Common myeloid progenitor, CD34-positive (primary cell): ENCODE measurements at regions not wholly inside any gene's neighbourhood (a gene's known extent, or its start where the extent isn't known, plus 50 kb on each side); places are given as distances from the start of the nearest gene placed in this dataset.

ENCODE experiments used
- CTCF ChIA-PET: fragments of 350-600 bp; sonication (Branson Sonifier 250); formaldehyde crosslinking; loops from one replicate; lab custom pipeline; 2021; ENCODE audit warnings: antibody characterized with exemption; lab: Charles Lee
- POLR2A ChIA-PET: fragments of 350-600 bp; sonication (Branson Sonifier 250); formaldehyde crosslinking; loops from one replicate; lab custom pipeline; 2021; ENCODE audit warnings: antibody characterized with exemption; lab: Charles Lee
- DNase-seq, 3 donors: peaks; one replicate each; pipeline versions ENCODE4 v3.0.0 to v3.0.0-alpha.2; 2013
- H3K27ac ChIP-seq, 2 experiments: 1 replicate in 1 of 2; 2 replicates in 1 of 2; pipeline ENCODE4 v1.7.0; 2013; ENCODE audit warnings: inconsistent platforms in 2 of 2, low read length in 2 of 2, mild to moderate bottlenecking in 2 of 2, low read depth in 1 of 2, moderate library complexity in 1 of 2; ENCODE audit not compliant: severe bottlenecking in 2 of 2, insufficient read depth in 1 of 2, poor library complexity in 1 of 2
- H3K27me3 ChIP-seq, 5 experiments: replicated peaks in 2 of 5; 1 replicate in 3 of 5; 2 replicates in 2 of 5; pipeline versions ENCODE4 v1.6.1 to v1.7.0; 2013; ENCODE audit warnings: low read length in 4 of 5, mild to moderate bottlenecking in 2 of 5, moderate library complexity in 2 of 5, inconsistent platforms in 1 of 5; ENCODE audit not compliant: insufficient read depth in 5 of 5, control insufficient read depth in 4 of 5
- H3K36me3 ChIP-seq, 4 experiments: 1 replicate in 2 of 4; 2 replicates in 2 of 4; pipeline versions ENCODE4 v1.6.1 to v1.7.0; 2013; ENCODE audit warnings: low read length in 3 of 4, control low read depth in 1 of 4, mild to moderate bottlenecking in 1 of 4; ENCODE audit not compliant: control insufficient read depth in 4 of 4, insufficient read depth in 4 of 4
- H3K4me1 ChIP-seq, 4 experiments: 1 replicate in 3 of 4; 2 replicates in 1 of 4; pipeline versions ENCODE4 v1.6.1 to v1.7.1; 2013; ENCODE audit warnings: low read length in 3 of 4, mild to moderate bottlenecking in 3 of 4, control low read depth in 1 of 4, inconsistent platforms in 1 of 4, moderate library complexity in 1 of 4; ENCODE audit not compliant: control insufficient read depth in 4 of 4, insufficient read depth in 4 of 4; ENCODE audit errors: control extremely low read depth in 1 of 4
- H3K4me3 ChIP-seq, 7 experiments: 1 replicate in 4 of 7; 2 replicates in 3 of 7; pipeline versions ENCODE4 v1.5.1 to v1.7.0; 2013; ENCODE audit warnings: mild to moderate bottlenecking in 7 of 7, low read length in 6 of 7, moderate library complexity in 6 of 7, inconsistent platforms in 2 of 7, low read depth in 2 of 7, control low read depth in 1 of 7; ENCODE audit not compliant: insufficient read depth in 4 of 7, control insufficient read depth in 1 of 7; ENCODE audit errors: extremely low read depth in 1 of 7
- H3K9me3 ChIP-seq, 5 experiments: 1 replicate in 4 of 5; 2 replicates in 1 of 5; pipeline versions ENCODE4 v1.6.1 to v1.7.1; 2013; ENCODE audit warnings: low read length in 4 of 5, mild to moderate bottlenecking in 2 of 5, inconsistent platforms in 1 of 5, low read depth in 1 of 5, moderate library complexity in 1 of 5; ENCODE audit not compliant: control insufficient read depth in 4 of 5, insufficient read depth in 2 of 5; ENCODE audit errors: control extremely low read depth in 1 of 5
- WGBS: methylation state at CpG from one replicate; pipeline ENCODE4 v1.1.5; 2013; ENCODE audit not compliant: insufficient coverage; 5-methylcytosine and 5-hydroxymethylcytosine counted together

DNA sequence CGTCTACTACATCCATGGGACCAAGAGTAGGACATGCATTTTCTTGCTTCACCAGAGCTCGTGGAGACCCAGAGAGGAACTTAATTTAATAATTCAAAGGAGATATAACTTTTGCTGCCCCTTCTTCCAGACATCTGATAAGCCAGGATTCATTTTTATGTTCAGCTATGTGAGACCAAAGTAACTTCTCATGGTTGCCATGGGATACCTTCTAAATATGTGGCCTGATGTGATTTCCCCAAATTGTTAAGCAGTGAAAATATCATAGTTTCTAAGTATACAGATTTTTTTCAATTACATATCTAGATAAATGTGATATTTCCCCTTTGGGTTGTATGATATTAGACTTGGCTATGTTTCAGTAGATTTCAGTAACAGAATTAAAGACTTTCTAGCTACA, 185.5 kb upstream of the FN1 start:
- 100% methylated on average over 2 of the region's 2 CpGs for WGBS
- H3K4me3 ChIP-seq = no peak overlapping the region
- ChIA-PET CTCF (no interaction called here), POLR2A (no interaction called here)
- H3K27me3 ChIP-seq = peaks cover 0 to 2% (median 0%) of the 10 kb centered on the region in 5 experiments
- H3K9me3 ChIP-seq = peaks cover 0 to 2% (median 0%) of the 10 kb centered on the region in 5 experiments
- H3K4me1 ChIP-seq = peaks cover 0 to 16% (median 6%) of the 10 kb centered on the region in 4 experiments
- no peak overlapping the region for H3K27ac ChIP-seq
- DNase-seq = peak in 2 of 3 donors; percentile 20 to 23
- H3K36me3 ChIP-seq = no peaks in the 10 kb centered on the region

DNA sequence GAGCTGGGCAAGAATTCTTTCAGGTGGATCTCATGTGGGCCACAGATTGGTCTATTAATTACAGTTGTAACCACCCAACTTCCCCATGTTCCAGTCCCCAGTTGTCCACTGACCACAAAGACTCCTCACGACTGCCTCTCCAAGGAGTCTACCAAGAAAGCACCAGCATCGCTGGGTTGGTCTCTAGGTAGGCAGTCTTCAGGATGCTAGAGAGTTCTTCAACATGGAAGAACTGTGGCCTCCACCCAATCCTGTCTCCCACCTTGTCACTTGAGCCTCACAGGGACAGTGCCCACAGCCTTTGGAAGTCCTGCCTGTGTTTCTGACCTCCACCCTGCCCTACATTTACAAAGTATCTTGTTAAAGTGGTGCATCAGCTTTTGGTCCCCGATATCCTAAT, 184.7 kb upstream of the FN1 start:
- WGBS = 100% methylated on average over 3 of the region's 3 CpGs
- no peak for DNase-seq
- Histone ChIP-seq H3K27ac (no peak overlapping the region), H3K9me3 (peaks cover 0 to 2% (median 0%) of the 10 kb centered on the region in 5 experiments), H3K4me3 (no peak overlapping the region), H3K27me3 (peaks cover 0 to 2% (median 0%) of the 10 kb centered on the region in 5 experiments), H3K4me1 (peaks cover 0 to 16% (median 6%) of the 10 kb centered on the region in 4 experiments), H3K36me3 (no peaks in the 10 kb centered on the region)
- ChIA-PET CTCF (interaction anchor here (1.1 kb wide), 1 partner anchor 166 kb away, joined by 4 read pairs; no protein-coding TSS in a partner anchor), POLR2A (no interaction called here)

DNA sequence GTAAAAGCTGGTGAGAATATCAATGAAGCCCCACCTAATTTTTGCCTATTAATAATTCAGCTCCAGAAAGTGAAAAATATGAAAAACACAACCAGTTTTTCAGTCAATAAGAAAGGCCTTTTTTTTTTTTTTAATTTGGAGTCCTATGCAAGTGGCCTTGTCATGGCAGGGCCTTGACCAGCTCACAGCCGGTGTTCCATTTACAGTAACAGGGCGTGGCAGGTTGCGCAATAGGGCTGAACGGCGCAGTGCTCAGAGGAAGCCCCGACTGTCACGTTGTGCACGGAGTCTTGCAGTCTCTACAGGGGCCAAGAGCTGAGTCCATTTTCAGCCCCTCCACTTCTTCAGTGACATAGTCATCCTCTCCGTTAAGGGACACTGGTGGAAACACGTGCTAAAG, 184.1 kb upstream of the FN1 start:
- H3K9me3 ChIP-seq = peaks cover 0 to 2% (median 0%) of the 10 kb centered on the region in 5 experiments
- H3K4me3 ChIP-seq = peak overlapping the region in 3 of 7 experiments; percentile 49 to 76 (median 58)
- H3K4me1 ChIP-seq = peaks cover 0 to 16% (median 6%) of the 10 kb centered on the region in 4 experiments
- WGBS = 79% methylated on average over 10 of the region's 10 CpGs
- H3K27me3 ChIP-seq = peaks cover 0 to 2% (median 0%) of the 10 kb centered on the region in 5 experiments
- CTCF ChIA-PET = interaction anchor here (1.1 kb wide), 1 partner anchor 165 kb away, joined by 4 read pairs; no protein-coding TSS in a partner anchor
- peak in 1 of 3 donors; percentile 17 for DNase-seq
- peak overlapping the region in 1 of 2 experiments; percentile 7 for H3K27ac ChIP-seq
- H3K36me3 ChIP-seq = no peaks in the 10 kb centered on the region
- POLR2A ChIA-PET = no interaction called here

DNA sequence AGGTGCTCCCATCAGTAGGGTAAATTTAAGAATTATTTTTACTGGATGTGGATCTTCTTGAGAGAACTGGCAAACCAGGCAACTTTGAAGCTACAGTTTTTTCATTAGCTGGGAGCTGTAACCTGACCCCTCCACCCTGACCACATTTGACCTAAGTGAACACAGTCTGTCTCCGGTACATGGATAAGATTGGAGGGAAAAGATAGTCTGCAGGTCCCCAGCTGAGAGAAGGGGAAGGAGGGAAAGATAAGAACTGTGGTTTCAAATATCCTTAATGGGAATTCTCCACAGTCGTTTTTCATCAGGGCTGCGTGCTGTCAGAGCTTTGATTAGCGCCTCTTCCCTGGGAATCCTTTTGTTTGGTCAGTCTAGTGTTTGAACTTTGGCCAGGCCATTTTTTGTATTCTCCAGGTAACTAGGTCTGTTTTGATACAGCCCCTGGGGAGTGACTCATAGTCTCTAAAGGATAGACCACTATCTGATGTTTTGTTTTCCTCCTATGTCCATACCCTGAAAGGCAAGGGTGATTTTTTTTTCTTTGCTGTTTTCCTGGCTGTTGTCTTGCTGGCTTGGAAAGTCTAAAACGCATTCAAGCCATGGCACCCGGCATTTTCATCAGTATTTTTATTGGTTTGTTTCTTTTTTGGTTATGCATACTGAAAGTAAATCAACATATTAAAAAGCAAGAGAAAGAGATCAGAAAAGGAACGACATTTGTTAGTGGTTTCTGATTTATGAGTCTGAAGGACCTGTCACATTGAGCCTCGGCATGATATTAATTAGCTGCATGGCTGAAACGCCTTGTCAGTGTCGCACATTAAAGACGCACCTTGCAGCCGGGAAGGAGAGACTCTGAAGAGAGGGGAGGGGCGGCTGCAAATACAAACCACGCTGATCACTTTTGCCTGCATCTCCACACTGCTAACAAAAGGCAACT, 183.4 kb upstream of the FN1 start:
- H3K4me3 ChIP-seq = peak overlapping the region in 5 of 7 experiments; percentile 30 to 76 (median 49)
- H3K27ac ChIP-seq = peak overlapping the region in 1 of 2 experiments; percentile 7
- ChIA-PET POLR2A (no interaction called here), CTCF (interaction anchor here (1.1 kb wide), 1 partner anchor 165 kb away, joined by 4 read pairs; no protein-coding TSS in a partner anchor)
- H3K27me3 ChIP-seq = peaks cover 0 to 2% (median 0%) of the 10 kb centered on the region in 5 experiments
- 0% methylated on average over 10 of the region's 14 CpGs for WGBS
- peak; percentile 30 to 85 (median 75) for DNase-seq
- no peaks in the 10 kb centered on the region for H3K36me3 ChIP-seq
- H3K9me3 ChIP-seq = peaks cover 0 to 2% (median 0%) of the 10 kb centered on the region in 5 experiments
- peaks cover 0 to 16% (median 6%) of the 10 kb centered on the region in 4 experiments for H3K4me1 ChIP-seq

DNA sequence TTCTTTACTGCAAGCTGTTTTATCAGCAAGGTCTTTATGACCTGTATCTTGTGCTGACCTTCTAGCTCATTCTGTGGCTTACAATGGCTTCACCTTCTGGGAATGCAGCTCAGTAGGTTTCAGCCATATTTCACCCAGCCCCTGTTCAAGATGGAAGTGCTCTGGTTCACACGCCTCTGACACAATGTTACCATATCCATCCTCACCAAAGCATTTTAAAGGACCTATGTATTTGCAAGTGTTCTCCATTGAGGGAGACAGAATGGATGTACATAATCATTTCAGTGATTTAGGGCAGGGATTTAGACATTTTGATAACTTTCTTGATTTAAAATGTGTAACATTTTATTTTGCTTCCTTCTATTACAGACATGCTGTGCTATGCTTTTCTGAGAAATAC, 182.3 kb upstream of the FN1 start:
- Histone ChIP-seq H3K27me3 (peaks cover 0 to 2% (median 0%) of the 10 kb centered on the region in 5 experiments), H3K4me3 (no peak overlapping the region), H3K36me3 (no peaks in the 10 kb centered on the region), H3K4me1 (peaks cover 0 to 16% (median 6%) of the 10 kb centered on the region in 4 experiments), H3K27ac (no peak overlapping the region), H3K9me3 (peaks cover 0 to 2% (median 0%) of the 10 kb centered on the region in 5 experiments)
- no peak for DNase-seq
- ChIA-PET CTCF (no interaction called here), POLR2A (interaction anchor here (0.6 kb wide), 1 partner anchor 1030 kb away, joined by 3 read pairs; no protein-coding TSS in a partner anchor)
- no CpG with 5 or more reads among the region's 1 CpG for WGBS

DNA sequence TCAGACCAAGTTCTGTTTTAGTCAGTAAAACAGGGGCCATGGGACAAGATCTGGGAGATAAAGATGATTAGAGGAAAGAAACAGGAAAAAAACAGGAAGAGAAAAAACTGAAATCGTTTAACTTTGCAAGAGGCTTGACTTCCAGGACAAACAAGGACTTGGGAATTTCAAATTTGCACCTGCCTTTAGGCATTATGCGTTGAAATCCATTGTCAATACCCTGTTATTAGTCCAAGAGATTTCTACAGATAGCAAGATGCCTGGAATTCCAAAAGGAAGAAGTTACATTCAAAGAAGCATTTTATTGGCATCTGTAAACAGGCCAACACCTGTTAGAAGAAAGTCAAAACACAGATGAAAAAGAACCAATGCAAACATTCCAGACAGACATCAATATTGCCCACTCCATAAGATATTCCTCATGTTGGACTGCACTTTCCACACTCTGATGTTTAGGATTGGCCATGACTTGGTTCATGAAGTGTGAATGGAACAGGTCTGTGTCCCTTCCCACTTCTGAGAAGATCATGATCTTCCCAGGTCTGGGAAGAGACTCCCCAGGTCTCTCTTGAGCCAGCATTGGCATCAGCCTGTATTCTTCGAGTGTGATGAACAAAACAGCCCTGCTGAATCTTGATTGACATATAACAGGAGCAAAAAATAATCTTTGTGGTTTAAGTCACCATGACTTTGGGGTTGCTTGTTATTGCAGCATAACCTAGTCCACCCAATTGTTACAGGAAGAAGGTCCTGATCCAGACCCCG, 181.4 kb upstream of the FN1 start:
- ChIA-PET CTCF (no interaction called here), POLR2A (no interaction called here)
- Histone ChIP-seq H3K27me3 (peaks cover 0 to 2% (median 0%) of the 10 kb centered on the region in 5 experiments), H3K4me1 (peaks cover 0 to 16% (median 6%) of the 10 kb centered on the region in 4 experiments), H3K4me3 (no peak overlapping the region), H3K9me3 (peaks cover 0 to 2% (median 0%) of the 10 kb centered on the region in 5 experiments), H3K27ac (no peak overlapping the region), H3K36me3 (no peaks in the 10 kb centered on the region)
- WGBS = 60% methylated on average over 3 of the region's 4 CpGs
- DNase-seq = no peak
